GM19351 (cell line): ENCODE measurements at regions not wholly inside any gene's neighbourhood (a gene's known extent, or its start where the extent isn't known, plus 50 kb on each side); places are given as distances from the start of the nearest gene placed in this dataset.
"Not testable (repeated sequence)": the region's sequence is repeated elsewhere in the genome, so short reads cannot be mapped to it uniquely, and the experiment has no call there.

Experiments used
- ATAC-seq: cut with Tn5 transposase; IDR thresholded peaks from one replicate; pipeline ENCODE4 v1.9.1; 2021; ENCODE audit warnings: mild to moderate bottlenecking, moderate library complexity; ENCODE audit not compliant: unreplicated experiment

GRCh38 chr1:30138891-30139290, 584.5 kb downstream of the MATN1 start:
- ATAC-seq, result no peak

GRCh38 chr1:30137001-30137400, 586.4 kb downstream of the MATN1 start:
- no peak for ATAC-seq

- ATAC-seq, result no peak
These were observed 587.7 kb downstream of the MATN1 start for GRCh38 chr1:30135698-30136097.

GRCh38 chr1:30134466-30135217, 588.7 kb downstream of the MATN1 start:
- ATAC-seq, result no peak

- ATAC-seq, result no peak
These were observed 589.9 kb downstream of the MATN1 start for GRCh38 chr1:30133414-30134055.

GRCh38 chr1:30132602-30133286, 590.6 kb downstream of the MATN1 start:
- ATAC-seq, result no peak

GRCh38 chr1:30130566-30130965, 592.8 kb downstream of the MATN1 start:
- not testable (repeated sequence) for ATAC-seq

- no peak for ATAC-seq
These were observed 593.3 kb downstream of the MATN1 start for GRCh38 chr1:30130099-30130498.

- ATAC-seq, result no peak
These were observed 593.8 kb downstream of the MATN1 start for GRCh38 chr1:30129421-30130055.

- no peak for ATAC-seq
These were observed 594.4 kb downstream of the MATN1 start for GRCh38 chr1:30129001-30129408.

- ATAC-seq, result no peak
These were observed 596.5 kb downstream of the MATN1 start for GRCh38 chr1:30126848-30127247.

- no peak for ATAC-seq
These were observed 597.6 kb downstream of the MATN1 start for GRCh38 chr1:30125821-30126170.

- ATAC-seq, result no peak
These were observed 598.2 kb downstream of the MATN1 start for GRCh38 chr1:30125021-30125820.

- no peak for ATAC-seq
These were observed 599.5 kb downstream of the MATN1 start for GRCh38 chr1:30123896-30124295.

- ATAC-seq, result no peak
These were observed 600.3 kb downstream of the MATN1 start for GRCh38 chr1:30123036-30123435.

GRCh38 chr1:30120245-30121000, 603.0 kb downstream of the MATN1 start:
- ATAC-seq, result no peak

GRCh38 chr1:30117685-30118084, 605.7 kb downstream of the MATN1 start:
- no peak for ATAC-seq

- ATAC-seq, result no peak
These were observed 612.0 kb downstream of the MATN1 start for GRCh38 chr1:30111431-30111830.

- ATAC-seq, result no peak
These were observed 612.5 kb downstream of the MATN1 start for GRCh38 chr1:30110846-30111245.

GRCh38 chr1:30109853-30110252, 613.5 kb downstream of the MATN1 start:
- no peak for ATAC-seq
